ENCODE measurements at regions not wholly inside any gene's neighbourhood (a gene's known extent, or its start where the extent isn't known, plus 50 kb on each side); places are given as distances from the start of the nearest gene placed in this dataset.

GRCh38 chr11:42778193-42778592 lies 533.6 kb upstream of the API5 start:
- no peak for TF ChIP-seq CTCF (IDR thresholded peaks at IDR 0.05)
- no peak for TF ChIP-seq POLR2A (IDR thresholded peaks at IDR 0.05)

All from esophagus squamous epithelium (tissue), 4 donors.